HG02938 (cell line): ENCODE measurements at regions not wholly inside any gene's neighbourhood (a gene's known extent, or its start where the extent isn't known, plus 50 kb on each side); places are given as distances from the start of the nearest gene placed in this dataset.
A peak's percentile ranks its signal among the peaks of the same experiment; 100 is the strongest.

ENCODE experiments used
- ATAC-seq: cut with Tn5 transposase; IDR thresholded peaks from one replicate; pipeline ENCODE4 v1.9.1; 2021; ENCODE audit warnings: mild to moderate bottlenecking, moderate library complexity; ENCODE audit not compliant: unreplicated experiment

- no peak for ATAC-seq
Observed at GRCh38 chr4:30281986-30282385, 438.2 kb upstream of the PCDH7 start.

GRCh38 chr4:30283336-30283735 is 436.8 kb upstream of the PCDH7 start:
- no peak for ATAC-seq

DNA sequence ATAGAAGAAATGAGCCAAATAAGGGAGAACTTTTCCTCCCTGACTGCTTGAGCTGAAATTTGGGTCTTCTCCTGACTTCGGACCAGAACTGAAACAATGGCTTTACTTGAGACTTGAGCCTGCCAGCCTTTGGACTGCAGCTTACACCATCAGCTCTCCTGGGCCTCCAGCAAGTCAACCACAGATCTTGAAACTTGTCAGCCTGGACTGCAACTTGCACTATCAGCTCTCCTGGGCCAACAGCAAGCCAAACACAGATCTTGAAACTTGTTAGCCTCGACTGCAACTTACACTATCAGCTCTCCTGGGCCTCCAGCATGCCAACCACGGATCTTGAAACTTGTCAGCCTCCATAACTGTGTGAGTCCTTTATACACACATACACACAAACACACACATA is 425.9 kb upstream of the PCDH7 start:
- no peak for ATAC-seq

- no peak for ATAC-seq
Observed at GRCh38 chr4:30295652-30296051, 424.5 kb upstream of the PCDH7 start.

DNA sequence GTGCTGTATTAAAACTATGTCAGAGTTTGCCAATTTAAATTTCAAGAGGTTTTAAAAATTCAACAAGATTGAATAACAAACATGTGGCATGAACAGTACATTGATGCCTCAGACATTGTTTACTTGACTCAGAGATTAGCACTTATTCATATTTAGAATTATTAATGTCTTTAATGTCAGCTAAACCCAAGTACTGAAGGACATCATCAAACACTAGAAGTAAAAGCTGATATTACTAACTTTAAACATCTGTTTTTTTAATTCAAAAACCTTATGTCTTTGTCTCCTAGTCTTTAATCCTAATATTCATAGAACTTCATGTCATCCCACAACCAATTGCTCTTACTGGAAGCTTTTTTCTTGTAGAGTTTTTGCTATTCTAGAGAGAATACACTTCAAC is 406.2 kb upstream of the PCDH7 start:
- no peak for ATAC-seq

DNA sequence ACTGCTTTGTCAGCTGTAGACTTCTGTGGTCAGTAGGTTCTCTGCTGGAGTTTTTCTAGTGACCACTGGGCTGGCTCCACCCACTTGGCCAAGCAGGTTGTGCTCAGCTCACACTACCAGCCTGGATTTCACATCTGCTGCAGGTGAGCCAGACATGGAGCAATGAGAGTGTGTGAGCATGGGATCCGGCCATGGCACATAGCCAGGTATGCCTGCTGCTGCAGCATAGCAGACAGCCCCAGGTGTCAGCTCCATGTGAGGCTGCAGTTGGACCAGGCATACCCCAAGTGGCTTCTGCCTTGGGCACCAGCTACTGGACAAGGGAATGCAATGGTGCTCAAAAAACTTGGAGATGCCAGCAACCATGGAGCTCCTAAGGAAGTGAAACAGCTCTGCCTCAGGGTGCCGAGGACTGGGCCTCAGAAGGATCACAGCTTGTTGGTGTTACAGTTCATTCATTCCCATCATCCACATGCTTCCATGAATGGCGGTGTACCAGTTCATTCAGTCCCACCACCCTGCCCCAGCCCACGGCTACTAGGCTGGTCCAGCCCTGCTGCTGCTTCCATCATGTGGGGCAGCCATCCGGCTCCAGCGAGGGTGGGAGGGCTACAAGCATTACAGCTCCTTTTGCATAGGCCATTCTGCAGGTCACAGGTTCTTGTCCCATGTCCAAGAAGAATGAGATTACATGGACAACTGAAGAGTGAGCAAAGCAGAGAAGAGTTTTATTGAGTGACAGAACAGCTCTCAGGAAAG is 389.1 kb upstream of the PCDH7 start:
- no peak for ATAC-seq

DNA sequence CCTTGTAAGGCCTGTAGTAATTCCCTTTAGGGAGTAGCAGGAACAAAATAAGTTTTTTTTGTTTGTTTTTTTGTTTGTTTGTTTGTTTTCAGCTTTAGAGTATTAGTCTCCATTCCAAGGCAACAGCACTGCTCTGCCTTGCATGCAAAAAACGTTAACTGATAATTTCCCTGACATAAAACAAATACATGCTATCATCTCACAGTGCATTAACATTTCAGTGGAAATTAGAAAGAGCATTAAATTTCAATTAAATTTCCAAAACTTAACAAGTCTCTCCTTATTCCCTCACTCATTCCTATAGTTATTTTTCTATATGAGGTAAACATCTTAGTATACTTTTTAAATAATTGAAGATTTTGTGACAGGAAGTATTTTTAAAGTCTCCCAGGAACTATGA is 378.4 kb upstream of the PCDH7 start:
- ATAC-seq: no peak

GRCh38 chr4:30350288-30350687 is 369.9 kb upstream of the PCDH7 start:
- no peak for ATAC-seq

- ATAC-seq: no peak
Observed at GRCh38 chr4:30354605-30355004, 365.6 kb upstream of the PCDH7 start.

- ATAC-seq: no peak
Observed at GRCh38 chr4:30362436-30362835, 357.7 kb upstream of the PCDH7 start.

GRCh38 chr4:30370105-30370504 is 350.1 kb upstream of the PCDH7 start:
- no peak for ATAC-seq

DNA sequence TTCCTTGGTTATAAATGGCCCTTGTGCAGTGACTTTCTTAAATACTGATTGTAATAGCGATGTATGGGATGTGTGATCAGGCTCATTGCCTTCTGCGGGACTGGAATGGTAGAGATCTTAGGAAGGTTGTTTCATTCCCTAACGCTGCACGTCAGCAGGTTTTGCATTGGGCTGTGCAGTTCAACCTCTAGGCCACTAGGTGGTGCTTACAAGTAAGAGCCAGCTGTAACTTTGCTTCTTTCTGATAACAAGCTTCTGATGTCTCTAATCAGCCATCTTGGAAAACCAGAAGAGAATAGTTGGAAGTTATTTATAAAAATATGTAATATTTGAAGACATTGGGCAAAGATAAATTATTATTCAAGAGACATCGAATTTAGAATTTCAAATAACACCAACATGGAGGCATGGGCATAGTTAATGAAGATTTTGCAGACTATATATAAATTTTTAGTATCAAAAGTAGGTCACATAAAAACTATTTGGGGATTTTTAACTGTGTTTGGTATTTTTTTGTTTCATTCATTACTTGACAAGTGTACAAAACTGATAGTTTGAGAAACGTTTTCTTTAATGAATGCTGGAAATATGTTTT is 339.7 kb upstream of the PCDH7 start:
- peak; percentile 85 for ATAC-seq

DNA sequence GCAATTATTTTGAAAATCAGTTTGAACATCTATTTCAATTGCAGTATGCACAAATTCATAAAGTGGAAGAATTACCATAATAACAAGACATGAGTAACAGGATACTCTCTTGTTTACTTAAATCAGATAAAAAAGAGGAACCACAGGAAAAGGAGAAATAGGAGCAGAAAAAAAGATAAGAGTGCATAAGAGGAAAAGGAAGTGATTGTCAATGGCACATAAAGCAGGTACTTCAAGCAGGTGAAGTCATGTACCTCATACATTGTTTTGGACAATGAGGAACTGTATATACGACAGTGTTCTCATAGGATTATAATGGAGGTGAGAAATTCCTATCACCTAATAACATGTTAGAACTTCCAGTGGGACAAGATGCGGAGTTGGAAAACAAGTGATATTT is 334.5 kb upstream of the PCDH7 start:
- no peak for ATAC-seq

- ATAC-seq: no peak
Observed at GRCh38 chr4:30386266-30386895, 333.8 kb upstream of the PCDH7 start.

- no peak for ATAC-seq
Observed at GRCh38 chr4:30395902-30396301, 324.3 kb upstream of the PCDH7 start.

- no peak for ATAC-seq
Observed at GRCh38 chr4:30396772-30397475, 323.2 kb upstream of the PCDH7 start.

- no peak for ATAC-seq
Observed at GRCh38 chr4:30399476-30399875, 320.7 kb upstream of the PCDH7 start.

- no peak for ATAC-seq
Observed at GRCh38 chr4:30402276-30402675, 317.9 kb upstream of the PCDH7 start.

- no peak for ATAC-seq
Observed at GRCh38 chr4:30413915-30414314, 306.3 kb upstream of the PCDH7 start.

DNA sequence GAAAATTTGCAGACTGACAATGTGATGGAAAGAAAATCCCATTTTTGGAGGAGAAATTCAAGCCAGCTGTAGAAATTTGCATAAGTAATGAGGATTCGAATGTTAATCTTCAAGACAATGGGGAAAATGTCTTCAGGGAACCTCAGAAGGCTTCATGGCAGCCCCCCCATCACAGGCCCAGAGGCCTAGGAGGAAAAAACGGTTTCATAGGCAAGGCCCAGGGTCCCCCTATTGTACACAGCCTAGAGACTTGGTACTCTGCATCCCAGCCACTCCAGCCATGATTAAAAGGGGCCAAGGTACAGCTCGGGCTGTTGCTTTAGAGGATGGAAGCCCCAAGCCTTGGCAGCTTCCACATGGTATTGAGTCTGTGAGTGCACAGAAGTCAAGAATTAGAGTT is 303.6 kb upstream of the PCDH7 start:
- ATAC-seq: no peak

DNA sequence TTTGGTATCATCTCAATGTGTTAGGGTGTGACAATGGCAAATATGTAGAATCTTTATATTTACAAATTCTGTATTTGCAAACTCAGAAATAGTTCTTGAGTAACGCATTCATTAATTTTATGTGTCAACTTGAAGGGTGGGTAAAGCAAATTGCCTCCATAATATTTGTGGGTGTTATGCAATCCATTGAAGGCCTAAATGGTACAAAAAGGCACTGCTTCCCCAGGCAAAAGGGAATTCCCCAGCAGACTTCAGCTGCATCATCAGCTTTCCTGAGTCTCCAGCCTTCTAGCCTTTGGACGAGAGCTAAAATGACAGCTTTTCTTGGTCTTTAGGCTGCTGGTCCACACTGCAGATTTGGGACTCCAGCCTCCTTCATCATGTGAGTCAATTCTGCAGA is 292.2 kb upstream of the PCDH7 start:
- ATAC-seq: no peak
